GM13976 (cell line): ENCODE measurements at regions not wholly inside any gene's neighbourhood (a gene's known extent, or its start where the extent isn't known, plus 50 kb on each side); places are given as distances from the start of the nearest gene placed in this dataset.

Experiments
- DNase-seq: peaks from one replicate; pipeline ENCODE4 v3.0.0; 2012; ENCODE audit warnings: low spot score
- in situ Hi-C: fragments of 300-500 bp; cut with MboI; formaldehyde crosslinking; loops from one replicate; pipeline ENCODE4 v1.12.0; 2022; ENCODE audit warnings: low sequenced_read_pairs, mixed read lengths, inconsistent platforms; ENCODE audit not compliant: unreplicated experiment
- TF ChIP-seq, protein P1 (sequence below): IDR thresholded peaks from 2 replicates; pipeline ENCODE4 v1.5.1; 2012; ENCODE audit warnings: borderline replicate concordance, mild to moderate bottlenecking; ENCODE audit not compliant: insufficient read depth; ENCODE audit errors: extremely low read depth, missing control alignments, control extremely low read depth

- in situ Hi-C loops: no loop called here
- no peak for DNase-seq
- TF ChIP-seq, protein P1, sequence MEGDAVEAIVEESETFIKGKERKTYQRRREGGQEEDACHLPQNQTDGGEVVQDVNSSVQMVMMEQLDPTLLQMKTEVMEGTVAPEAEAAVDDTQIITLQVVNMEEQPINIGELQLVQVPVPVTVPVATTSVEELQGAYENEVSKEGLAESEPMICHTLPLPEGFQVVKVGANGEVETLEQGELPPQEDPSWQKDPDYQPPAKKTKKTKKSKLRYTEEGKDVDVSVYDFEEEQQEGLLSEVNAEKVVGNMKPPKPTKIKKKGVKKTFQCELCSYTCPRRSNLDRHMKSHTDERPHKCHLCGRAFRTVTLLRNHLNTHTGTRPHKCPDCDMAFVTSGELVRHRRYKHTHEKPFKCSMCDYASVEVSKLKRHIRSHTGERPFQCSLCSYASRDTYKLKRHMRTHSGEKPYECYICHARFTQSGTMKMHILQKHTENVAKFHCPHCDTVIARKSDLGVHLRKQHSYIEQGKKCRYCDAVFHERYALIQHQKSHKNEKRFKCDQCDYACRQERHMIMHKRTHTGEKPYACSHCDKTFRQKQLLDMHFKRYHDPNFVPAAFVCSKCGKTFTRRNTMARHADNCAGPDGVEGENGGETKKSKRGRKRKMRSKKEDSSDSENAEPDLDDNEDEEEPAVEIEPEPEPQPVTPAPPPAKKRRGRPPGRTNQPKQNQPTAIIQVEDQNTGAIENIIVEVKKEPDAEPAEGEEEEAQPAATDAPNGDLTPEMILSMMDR: no peak
These were observed 412.1 kb upstream of the MYT1L start for GRCh38 chr2:2743164-2743571.

DNA sequence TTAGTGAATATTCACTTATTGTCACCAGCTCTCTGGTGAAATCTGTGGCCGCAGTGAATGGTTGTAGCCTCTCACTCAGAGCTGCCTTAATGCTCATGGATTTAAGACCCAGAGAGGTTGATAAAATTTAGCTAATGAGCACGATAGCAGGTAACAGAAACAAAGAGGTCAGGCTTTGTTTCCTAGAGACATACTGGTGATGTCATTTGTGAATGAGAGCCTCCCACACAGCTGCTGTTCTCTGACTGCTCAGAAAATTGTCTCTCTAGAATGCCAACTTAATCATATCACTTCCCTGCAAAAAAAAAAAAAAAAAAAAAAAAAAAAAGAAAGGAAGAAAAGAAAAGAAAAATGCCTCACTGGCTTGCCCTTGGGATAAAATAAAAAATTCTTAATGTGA lies 411.7 kb upstream of the MYT1L start:
- no peak for DNase-seq
- in situ Hi-C loops: no loop called here
- TF ChIP-seq, protein P1: no peak

DNA sequence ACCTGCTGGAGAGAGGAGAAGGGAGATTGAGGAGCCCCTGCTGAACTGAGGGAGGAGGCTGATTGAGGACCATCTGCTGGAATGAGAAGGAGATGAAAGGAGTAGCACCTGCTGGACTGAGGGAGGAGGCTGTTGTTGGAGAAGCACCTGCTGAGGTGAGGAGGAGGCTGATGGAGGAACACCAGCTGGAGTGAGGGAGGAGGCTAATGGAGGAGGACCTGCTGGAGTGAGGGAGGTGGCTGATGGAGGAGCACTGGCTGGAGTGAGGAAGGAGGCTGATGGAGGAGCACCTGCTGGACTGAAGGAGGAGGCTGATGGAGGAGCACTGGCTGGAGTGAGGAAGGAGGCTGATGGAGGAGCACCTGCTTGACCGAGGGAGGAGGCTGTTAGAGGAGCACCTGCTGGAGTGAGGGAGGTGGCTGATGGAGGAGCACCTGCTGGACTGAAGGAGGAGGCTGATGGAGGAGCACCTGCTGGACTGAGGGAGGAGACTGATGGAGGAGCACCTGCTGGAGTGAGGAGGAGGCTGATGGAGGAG lies 409.2 kb upstream of the MYT1L start:
- in situ Hi-C loops: no loop called here

DNA sequence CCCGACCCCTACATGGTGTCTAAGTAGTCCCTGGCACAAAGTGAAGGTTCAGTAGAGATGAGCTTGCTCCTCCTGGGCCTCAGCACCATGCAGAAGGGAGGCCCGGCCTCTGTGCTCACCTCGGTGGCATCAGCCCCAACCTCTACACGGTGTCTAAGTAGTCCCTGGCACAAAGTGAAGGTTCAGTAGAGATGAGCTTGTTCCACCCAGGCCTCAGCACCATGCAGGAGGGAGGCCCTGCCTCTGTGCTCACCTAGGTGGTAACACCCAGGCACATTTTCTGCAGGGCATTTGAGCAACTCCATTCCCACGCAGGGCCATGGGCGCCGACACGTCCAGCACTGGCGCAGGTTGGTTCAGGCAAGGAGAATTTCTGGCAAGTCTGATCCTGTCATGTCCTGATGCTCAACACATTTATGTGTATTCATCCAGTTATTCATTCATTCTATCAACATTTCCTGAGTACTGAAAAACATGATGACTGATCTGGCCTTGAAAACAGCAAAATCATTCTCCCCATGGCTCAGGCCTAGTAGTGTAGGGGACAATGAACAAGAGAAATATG lies 408.2 kb upstream of the MYT1L start:
- TF ChIP-seq, protein P1: no peak
- no peak for DNase-seq
- in situ Hi-C loops: no loop called here

More for the DNA sequence above, 409.2 kb upstream of the MYT1L start:
- TF ChIP-seq, protein P1: no peak
- DNase-seq: no peak

DNA sequence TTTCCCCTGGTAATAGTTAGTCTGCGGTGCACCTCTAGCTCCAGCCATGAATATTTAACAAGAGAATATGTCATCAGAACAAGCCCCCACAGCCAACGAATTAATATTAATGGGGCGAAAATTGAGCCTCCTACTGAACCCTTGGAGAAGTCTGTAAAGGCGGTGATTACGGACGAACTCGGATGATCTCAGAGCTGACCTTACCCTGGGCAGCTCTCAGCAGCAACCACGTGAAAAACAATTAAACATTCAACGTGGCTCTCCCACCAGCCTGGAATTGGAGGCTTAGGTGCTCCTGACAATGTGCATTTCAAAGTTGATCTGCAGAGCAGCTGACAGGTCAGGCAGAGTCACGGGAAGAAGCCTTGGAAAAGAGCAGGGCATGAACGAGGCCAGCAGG lies 407.6 kb upstream of the MYT1L start:
- TF ChIP-seq, protein P1: no peak
- DNase-seq: no peak
- in situ Hi-C loops: no loop called here

GRCh38 chr2:2738276-2738675 lies 407.2 kb upstream of the MYT1L start:
- in situ Hi-C loops: no loop called here
- TF ChIP-seq, protein P1: no peak
- DNase-seq: no peak

DNA sequence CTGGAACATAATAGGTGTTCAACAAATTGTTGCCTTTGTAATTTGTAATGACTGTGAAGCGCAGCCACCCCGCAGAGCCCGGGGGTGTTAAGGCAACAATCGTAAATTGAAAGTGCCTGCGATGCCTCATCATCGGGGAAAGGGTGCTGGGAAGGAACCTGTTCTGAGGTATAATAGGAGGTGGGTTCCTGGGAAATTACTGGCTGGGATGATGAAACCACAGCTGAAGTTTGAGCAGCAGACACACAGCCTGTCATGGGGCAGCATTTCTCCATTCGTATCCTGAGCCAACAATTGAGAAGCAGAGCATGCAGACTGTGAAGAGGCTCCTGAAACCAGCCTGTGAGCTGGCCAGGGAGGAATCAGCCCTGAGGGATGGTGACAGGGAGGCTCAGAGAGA lies 404.0 kb upstream of the MYT1L start:
- DNase-seq: no peak
- TF ChIP-seq, protein P1: no peak
- in situ Hi-C loops: no loop called here
